HCT116 (cell line): ENCODE measurements at regions not wholly inside any gene's neighbourhood (a gene's known extent, or its start where the extent isn't known, plus 50 kb on each side); places are given as distances from the start of the nearest gene placed in this dataset.

Experiments used
- ATF3 ChIP-seq: IDR thresholded peaks from 2 replicates; pipeline ENCODE4 v1.6.1; 2012
- CEBPB ChIP-seq: IDR thresholded peaks from 2 replicates; pipeline ENCODE4 v1.6.1; 2012; ENCODE audit warnings: low read depth
- CTCF ChIP-seq, 3 experiments: fragments of 200-600 bp in 1 of 3; sonication (generic) in 1 of 3; IDR thresholded peaks in 2 of 3; conservative IDR thresholded peaks in 1 of 3; 2 replicates each; pipeline ENCODE4 v1.5.1; 2012 to 2017; ENCODE audit warnings: low read depth in 2 of 3, low read length in 2 of 3, antibody characterized with exemption in 1 of 3, borderline replicate concordance in 1 of 3, control low read depth in 1 of 3, mild to moderate bottlenecking in 1 of 3, mixed read lengths in 1 of 3, mixed run types in 1 of 3, moderate library complexity in 1 of 3; ENCODE audit not compliant: insufficient read depth in 1 of 3
- EGR1 ChIP-seq: IDR thresholded peaks from 2 replicates; pipeline ENCODE4 v1.6.1; 2012; ENCODE audit warnings: low read depth
- EZH2 ChIP-seq: fragments of 200-600 bp; sonication (generic); IDR thresholded peaks from 2 replicates; pipeline ENCODE4 v1.6.1; 2017; ENCODE audit warnings: antibody characterized with exemption, mixed run types
- EZH2phosphoT487 ChIP-seq: fragments of 200-600 bp; IDR thresholded peaks from 2 replicates; pipeline ENCODE4 v1.6.1; 2018; ENCODE audit warnings: antibody characterized with exemption, borderline replicate concordance
- JUND ChIP-seq: IDR thresholded peaks from 2 replicates; pipeline ENCODE4 v1.6.1; 2012
- POLR2A ChIP-seq: IDR thresholded peaks from 2 replicates; pipeline ENCODE4 v1.7.0; 2011; ENCODE audit warnings: borderline replicate concordance; ENCODE audit not compliant: insufficient read depth, insufficient read length; ENCODE audit errors: extremely low read depth
- POLR2AphosphoS5 ChIP-seq: IDR thresholded peaks from 2 replicates; pipeline ENCODE4 v1.6.1; 2011; ENCODE audit warnings: mild to moderate bottlenecking, low read depth, low read length, moderate library complexity
- RAD21 ChIP-seq: IDR thresholded peaks from 2 replicates; pipeline ENCODE4 v1.6.1; 2012; ENCODE audit warnings: low read depth, mild to moderate bottlenecking
- SIN3A ChIP-seq: IDR thresholded peaks from 2 replicates; pipeline ENCODE4 v1.6.1; 2012; ENCODE audit warnings: low read depth
- ZFX ChIP-seq: fragments of 450-650 bp; IDR thresholded peaks from 2 replicates; pipeline ENCODE4 v1.6.1; 2017
- ZNF274 ChIP-seq: fragments of 200-500 bp; sonication (Bioruptor generic); IDR thresholded peaks from 2 replicates; pipeline ENCODE4 v1.6.1; 2014; ENCODE audit warnings: mild to moderate bottlenecking, low read depth, low read length, inconsistent platforms
- TF ChIP-seq, protein P1 (sequence below): IDR thresholded peaks from 2 replicates; pipeline ENCODE4 v1.6.1; 2012; ENCODE audit warnings: low read depth

- TF ChIP-seq POLR2A = no peak
- TF ChIP-seq, protein P1, sequence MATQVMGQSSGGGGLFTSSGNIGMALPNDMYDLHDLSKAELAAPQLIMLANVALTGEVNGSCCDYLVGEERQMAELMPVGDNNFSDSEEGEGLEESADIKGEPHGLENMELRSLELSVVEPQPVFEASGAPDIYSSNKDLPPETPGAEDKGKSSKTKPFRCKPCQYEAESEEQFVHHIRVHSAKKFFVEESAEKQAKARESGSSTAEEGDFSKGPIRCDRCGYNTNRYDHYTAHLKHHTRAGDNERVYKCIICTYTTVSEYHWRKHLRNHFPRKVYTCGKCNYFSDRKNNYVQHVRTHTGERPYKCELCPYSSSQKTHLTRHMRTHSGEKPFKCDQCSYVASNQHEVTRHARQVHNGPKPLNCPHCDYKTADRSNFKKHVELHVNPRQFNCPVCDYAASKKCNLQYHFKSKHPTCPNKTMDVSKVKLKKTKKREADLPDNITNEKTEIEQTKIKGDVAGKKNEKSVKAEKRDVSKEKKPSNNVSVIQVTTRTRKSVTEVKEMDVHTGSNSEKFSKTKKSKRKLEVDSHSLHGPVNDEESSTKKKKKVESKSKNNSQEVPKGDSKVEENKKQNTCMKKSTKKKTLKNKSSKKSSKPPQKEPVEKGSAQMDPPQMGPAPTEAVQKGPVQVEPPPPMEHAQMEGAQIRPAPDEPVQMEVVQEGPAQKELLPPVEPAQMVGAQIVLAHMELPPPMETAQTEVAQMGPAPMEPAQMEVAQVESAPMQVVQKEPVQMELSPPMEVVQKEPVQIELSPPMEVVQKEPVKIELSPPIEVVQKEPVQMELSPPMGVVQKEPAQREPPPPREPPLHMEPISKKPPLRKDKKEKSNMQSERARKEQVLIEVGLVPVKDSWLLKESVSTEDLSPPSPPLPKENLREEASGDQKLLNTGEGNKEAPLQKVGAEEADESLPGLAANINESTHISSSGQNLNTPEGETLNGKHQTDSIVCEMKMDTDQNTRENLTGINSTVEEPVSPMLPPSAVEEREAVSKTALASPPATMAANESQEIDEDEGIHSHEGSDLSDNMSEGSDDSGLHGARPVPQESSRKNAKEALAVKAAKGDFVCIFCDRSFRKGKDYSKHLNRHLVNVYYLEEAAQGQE = no peak
- no peak for TF ChIP-seq RAD21
- no peak for TF ChIP-seq ATF3
- no peak for TF ChIP-seq JUND
- no peak for TF ChIP-seq CTCF (IDR thresholded peaks at IDR 0.05 in 2 of 3, conservative IDR thresholded peaks at IDR 0.05 in 1 of 3; ENCODE audit: borderline replicate concordance in 1 of 3, insufficient read depth in 1 of 3, low read depth in 2 of 3, low read length in 2 of 3)
- TF ChIP-seq CEBPB = no peak
- TF ChIP-seq POLR2AphosphoS5 = no peak
- TF ChIP-seq EZH2 = no peak
- no peak for TF ChIP-seq SIN3A
- TF ChIP-seq ZFX = no peak
- no peak for TF ChIP-seq EGR1
- TF ChIP-seq ZNF274 = no peak
- TF ChIP-seq EZH2phosphoT487 = no peak
Measured at GRCh38 chr13:61277088-61277487, 138.6 kb downstream of the PCDH20 start.
